K562 (cell line): ENCODE measurements at regions not wholly inside any gene's neighbourhood (a gene's known extent, or its start where the extent isn't known, plus 50 kb on each side); places are given as distances from the start of the nearest gene placed in this dataset.

Source experiments
- ATAC-seq: fragments of 200-7000 bp; cut with Tn5 transposase; 3 replicates; pipeline ENCODE4 v1.9.1; 2020; ENCODE audit warnings: moderate library complexity
- BruUV-seq: library from RNA; stranded (reverse); fragments of 400-500 nt; replicated peaks from 2 replicates; lab custom pipeline; 2021; lab: Mats Ljungman, UMichigan
- CTCF ChIA-PET: fragments of 300-600 bp; formaldehyde crosslinking; extraction: SDS; loops from one replicate; lab custom pipeline; 2021; ENCODE audit warnings: low intra/inter-chr PET ratio; lab: Yijun Ruan, JAX
- POLR2A ChIA-PET: fragments of 300-600, 350-650 bp; sonication (Branson Sonifier 250); formaldehyde crosslinking; extraction: SDS; loops from one replicate; lab custom pipeline; 2021; ENCODE audit warnings: antibody characterized with exemption, inconsistent platforms; lab: Yijun Ruan, JAX
- DNase-seq, 4 experiments: peaks; one replicate each; pipeline versions ENCODE4 v3.0.0 to v3.0.0-alpha.2; 2011 to 2018; ENCODE audit warnings: low spot score in 3 of 4, mixed read lengths in 3 of 4; ENCODE audit errors: extremely low read depth in 1 of 4
- FAIRE-seq: peaks from 2 replicates; lab custom pipeline; 2011; peaks lifted over from hg19 to GRCh38; lab: Jason Lieb, UNC
- H2AFZ ChIP-seq: 2 replicates; pipeline ENCODE4 v1.6.0; 2011; ENCODE audit warnings: low read depth, low read length, control low read depth, inconsistent platforms
- H3K27ac ChIP-seq: fragments of 200-600 bp; 3 replicates; pipeline ENCODE4 v1.8.0; 2011; ENCODE audit warnings: low read depth, mild to moderate bottlenecking, control low read depth, inconsistent platforms, low read length, moderate library complexity, mixed read lengths; ENCODE audit errors: extremely low read depth
- H3K27me3 ChIP-seq, 2 experiments: fragments of 300-600 bp in 1 of 2; 2 replicates in 1 of 2; 3 replicates in 1 of 2; pipeline versions ENCODE4 v1.6.0 to v1.8.0; 2011; ENCODE audit warnings: inconsistent platforms in 2 of 2, low read length in 2 of 2, mild to moderate bottlenecking in 1 of 2, mixed read lengths in 1 of 2, moderate library complexity in 1 of 2; ENCODE audit not compliant: control insufficient read depth in 2 of 2, insufficient read depth in 2 of 2
- H3K36me3 ChIP-seq: fragments of 300-600 bp; 3 replicates; pipeline ENCODE4 v1.8.0; 2011; ENCODE audit warnings: mild to moderate bottlenecking, low read length, inconsistent platforms; ENCODE audit not compliant: control insufficient read depth, insufficient read depth
- H3K4me1 ChIP-seq, 2 experiments: fragments of 200-600 bp in 1 of 2; replicated peaks in 1 of 2; 2 replicates in 1 of 2; 3 replicates in 1 of 2; pipeline versions ENCODE4 v1.5.1 to v1.8.0; 2011; ENCODE audit warnings: inconsistent platforms in 2 of 2, low read length in 2 of 2, mild to moderate bottlenecking in 1 of 2, mixed read lengths in 1 of 2, moderate library complexity in 1 of 2; ENCODE audit not compliant: control insufficient read depth in 2 of 2, insufficient read depth in 2 of 2
- H3K4me2 ChIP-seq: 2 replicates; pipeline ENCODE4 v1.6.1; 2011; ENCODE audit warnings: low read length, control low read depth, inconsistent platforms, mixed read lengths; ENCODE audit not compliant: insufficient read depth
- H3K4me3 ChIP-seq: fragments of 200-600 bp; sonication (generic), shearing (Covaris generic); 2 replicates; pipeline ENCODE4 v1.5.1; 2016; ENCODE audit warnings: control low read depth, inconsistent platforms
- H3K79me2 ChIP-seq: fragments of 200-600 bp; 3 replicates; pipeline ENCODE4 v1.8.0; 2011; ENCODE audit warnings: low read length, inconsistent platforms; ENCODE audit not compliant: control insufficient read depth, insufficient read depth
- H3K9ac ChIP-seq, 2 experiments: 2 replicates each; pipeline versions ENCODE4 v1.6.0 to v1.6.1; 2011; ENCODE audit warnings: low read depth in 2 of 2, low read length in 2 of 2, control low read depth in 1 of 2, inconsistent platforms in 1 of 2, mild to moderate bottlenecking in 1 of 2, mixed read lengths in 1 of 2; ENCODE audit not compliant: insufficient read depth in 1 of 2
- H3K9me1 ChIP-seq: one replicate; pipeline ENCODE4 v1.6.0; 2011; ENCODE audit warnings: inconsistent platforms, mild to moderate bottlenecking, low read length, moderate library complexity; ENCODE audit not compliant: control insufficient read depth, insufficient read depth
- H3K9me3 ChIP-seq: replicated peaks from 2 replicates; pipeline ENCODE4 v1.5.1; 2011; ENCODE audit warnings: low read depth, low read length, inconsistent platforms; ENCODE audit not compliant: control insufficient read depth, insufficient read depth
- H4K20me1 ChIP-seq: replicated peaks from 2 replicates; pipeline ENCODE4 v1.6.1; 2011; ENCODE audit warnings: low read length, inconsistent platforms, mixed read lengths; ENCODE audit not compliant: control insufficient read depth, insufficient read depth
- BRCA1 ChIP-seq, 2 experiments: fragments of 450-650 bp in 1 of 2; sonication (generic) in 1 of 2; formaldehyde crosslinking in 1 of 2; IDR thresholded peaks; 2 replicates each; pipeline versions ENCODE4 v1.5.0 to v1.6.1; 2017 to 2020; ENCODE audit warnings: mild to moderate bottlenecking in 1 of 2, missing genetic modification reagents in 1 of 2
- ESRRA ChIP-seq: fragments of 450-650 bp; IDR thresholded peaks from 2 replicates; pipeline ENCODE4 v1.6.1; 2014; ENCODE audit warnings: low read depth, mild to moderate bottlenecking, moderate library complexity, borderline replicate concordance
- HES1 ChIP-seq: fragments of 450-650 bp; IDR thresholded peaks from 2 replicates; pipeline ENCODE4 v1.6.1; 2016; ENCODE audit warnings: low read depth, mild to moderate bottlenecking, moderate library complexity
- PHB ChIP-seq: fragments of 250-450 bp; sonication (Bioruptor Pico); IDR thresholded peaks from 2 replicates; pipeline ENCODE4 v1.5.0; 2021
- STAT5B ChIP-seq: fragments of 250-450 bp; sonication (Bioruptor Pico); IDR thresholded peaks from 2 replicates; pipeline ENCODE4 v1.8.0; 2021; ENCODE audit warnings: mild to moderate bottlenecking, inconsistent platforms
- WGBS: fragments of 100-300 bp; shearing (Covaris generic); methylation state at CpG from one replicate; pipeline ENCODE4 v1.1.6; 2016; ENCODE audit warnings: low coverage, mixed read lengths; ENCODE audit not compliant: insufficient coverage; ENCODE audit errors: missing lambda C conversion rate; 5-methylcytosine and 5-hydroxymethylcytosine counted together
- in situ Hi-C: fragments of 300-500 bp; cut with MboI; formaldehyde crosslinking; loops from 4 replicates; pipeline ENCODE4 v1.15.0; 2018; ENCODE audit warnings: inconsistent platforms, mixed read lengths
- intact Hi-C: fragments of 100-400 bp; cut with micrococcal nuclease; formaldehyde crosslinking; loops from 2 replicates; pipeline ENCODE4 v1.14.2; 2022

- Histone ChIP-seq H3K79me2 (no peaks in the 10 kb centered on the region), H3K36me3 (no peaks in the 10 kb centered on the region), H3K4me3 (no peak overlapping the region), H3K9me3 (no peaks in the 10 kb centered on the region), H3K9me1 (no peaks in the 10 kb centered on the region), H3K9ac (no peak overlapping the region), H4K20me1 (no peaks in the 10 kb centered on the region), H3K27ac (no peak overlapping the region), H3K4me2 (no peak overlapping the region), H3K27me3 (no peaks in the 10 kb centered on the region), H2AFZ (no peak overlapping the region), H3K4me1 (no peaks in the 10 kb centered on the region)
- intact Hi-C loops: loop anchor here (5.0 kb wide), 1 partner anchor 1089 kb away; no protein-coding TSS in a partner anchor
- ATAC-seq: no peak
- no TSS peak for BruUV-seq
- peak in 1 of 4 experiments; percentile 5 for DNase-seq
- ChIA-PET POLR2A (no interaction called here), CTCF (no interaction called here)
- in situ Hi-C loops: no loop called here
- TF ChIP-seq STAT5B (CRISPR knock-in tag) (no peak), ESRRA (no peak), BRCA1 (IDR thresholded peaks at IDR 0.05) (no peak), BRCA1 (CRISPR knock-in tag; IDR thresholded peaks at IDR 0.05) (no peak), HES1 (no peak), PHB (CRISPR knock-in tag) (no peak)
- no peak for FAIRE-seq
- under 1% methylated on average over 6 of the region's 6 CpGs for WGBS
Observed at GRCh38 chr10:36725581-36726520, 399.5 kb upstream of the ANKRD30A start.
